Gastrocnemius medialis (tissue), 4 donors: ENCODE measurements at regions not wholly inside any gene's neighbourhood (a gene's known extent, or its start where the extent isn't known, plus 50 kb on each side); places are given as distances from the start of the nearest gene placed in this dataset.

ENCODE experiments used
- POLR2A ChIP-seq, 2 donors: fragments of 450-650 bp; IDR thresholded peaks; one replicate each; pipeline ENCODE4 v1.6.1; 2017; ENCODE audit warnings: antibody characterized with exemption in 2 of 2, mild to moderate bottlenecking in 2 of 2, moderate library complexity in 2 of 2
- TF ChIP-seq, protein P1 (sequence below), 5 experiments: fragments of 450-650 bp in 3 of 5; fragments of 200-600 bp in 2 of 5; sonication (generic) in 2 of 5; IDR thresholded peaks in 4 of 5; conservative IDR thresholded peaks in 1 of 5; 1 replicate in 4 of 5; 2 replicates in 1 of 5; pipeline ENCODE4 v1.5.1; 2016 to 2019; ENCODE audit warnings: antibody characterized with exemption in 5 of 5, mild to moderate bottlenecking in 3 of 5, moderate library complexity in 3 of 5

DNA sequence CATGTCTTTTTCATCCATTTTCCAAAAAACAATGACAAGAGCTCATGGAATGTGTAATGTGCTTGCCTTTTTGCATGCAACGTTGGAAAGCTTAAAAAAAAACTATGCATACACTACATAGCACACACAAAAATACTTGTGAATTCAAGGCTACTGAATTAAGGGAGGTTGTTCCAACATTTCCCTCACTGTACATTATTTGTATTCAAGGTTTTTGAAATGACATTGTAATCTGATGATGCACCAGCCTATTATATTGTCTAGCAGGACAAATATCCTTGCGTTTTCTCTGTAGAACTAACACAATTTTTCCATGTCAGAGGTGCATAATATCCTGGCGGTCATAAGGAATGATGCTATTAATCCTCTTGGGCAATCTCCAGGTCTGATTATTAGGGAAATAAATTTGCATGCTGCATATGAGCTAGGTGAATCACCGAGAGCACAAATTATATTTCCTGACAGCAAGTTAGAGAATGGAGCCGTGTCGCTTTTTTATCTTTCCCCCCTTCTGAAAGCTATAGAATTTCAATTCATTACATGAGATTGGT is 836.9 kb upstream of the FANCL start:
- TF ChIP-seq, protein P1, sequence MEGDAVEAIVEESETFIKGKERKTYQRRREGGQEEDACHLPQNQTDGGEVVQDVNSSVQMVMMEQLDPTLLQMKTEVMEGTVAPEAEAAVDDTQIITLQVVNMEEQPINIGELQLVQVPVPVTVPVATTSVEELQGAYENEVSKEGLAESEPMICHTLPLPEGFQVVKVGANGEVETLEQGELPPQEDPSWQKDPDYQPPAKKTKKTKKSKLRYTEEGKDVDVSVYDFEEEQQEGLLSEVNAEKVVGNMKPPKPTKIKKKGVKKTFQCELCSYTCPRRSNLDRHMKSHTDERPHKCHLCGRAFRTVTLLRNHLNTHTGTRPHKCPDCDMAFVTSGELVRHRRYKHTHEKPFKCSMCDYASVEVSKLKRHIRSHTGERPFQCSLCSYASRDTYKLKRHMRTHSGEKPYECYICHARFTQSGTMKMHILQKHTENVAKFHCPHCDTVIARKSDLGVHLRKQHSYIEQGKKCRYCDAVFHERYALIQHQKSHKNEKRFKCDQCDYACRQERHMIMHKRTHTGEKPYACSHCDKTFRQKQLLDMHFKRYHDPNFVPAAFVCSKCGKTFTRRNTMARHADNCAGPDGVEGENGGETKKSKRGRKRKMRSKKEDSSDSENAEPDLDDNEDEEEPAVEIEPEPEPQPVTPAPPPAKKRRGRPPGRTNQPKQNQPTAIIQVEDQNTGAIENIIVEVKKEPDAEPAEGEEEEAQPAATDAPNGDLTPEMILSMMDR (IDR thresholded peaks at IDR 0.05 in 4 of 5, conservative IDR thresholded peaks at IDR 0.05 in 1 of 5) = no peak
- TF ChIP-seq POLR2A (IDR thresholded peaks at IDR 0.05) = no peak
